ENCODE measurements at regions not wholly inside any gene's neighbourhood (a gene's known extent, or its start where the extent isn't known, plus 50 kb on each side); places are given as distances from the start of the nearest gene placed in this dataset.

- H3K4me2 ChIP-seq = no peak overlapping the region
- TF ChIP-seq CTCF (conservative IDR thresholded peaks at IDR 0.05; ENCODE audit: low read depth, low read length) = no peak
- no peaks in the 10 kb centered on the region for H3K4me1 ChIP-seq (ENCODE audit: low read depth, poor library complexity, severe bottlenecking)
- no peaks in the 10 kb centered on the region for H3K27me3 ChIP-seq (ENCODE audit: insufficient read depth, low read depth)
- H3K27ac ChIP-seq = no peak overlapping the region
- H3K9ac ChIP-seq = no peak overlapping the region
- no peaks in the 10 kb centered on the region for H4K20me1 ChIP-seq (ENCODE audit: insufficient read depth)
- H3K36me3 ChIP-seq (ENCODE audit: insufficient read depth) = no peaks in the 10 kb centered on the region
- no peak overlapping the region for H3K4me3 ChIP-seq (IDR thresholded peaks at IDR 0.05; ENCODE audit: insufficient read depth, low read depth, low read length)
- no peaks in the 10 kb centered on the region for H3K79me2 ChIP-seq (ENCODE audit: insufficient read depth, low read depth)
- H2AFZ ChIP-seq (ENCODE audit: low read depth) = no peak overlapping the region
Observed at GRCh38 chr4:144259285-144259684, 118.8 kb upstream of the GYPA start.

- Histone ChIP-seq H2AFZ (ENCODE audit: low read depth) (no peak overlapping the region), H3K27me3 (ENCODE audit: insufficient read depth, low read depth) (no peaks in the 10 kb centered on the region), H3K27ac (no peak overlapping the region), H3K4me1 (ENCODE audit: low read depth, poor library complexity, severe bottlenecking) (no peaks in the 10 kb centered on the region), H3K9ac (no peak overlapping the region), H4K20me1 (ENCODE audit: insufficient read depth) (no peaks in the 10 kb centered on the region), H3K79me2 (ENCODE audit: insufficient read depth, low read depth) (no peaks in the 10 kb centered on the region), H3K4me2 (no peak overlapping the region), H3K36me3 (ENCODE audit: insufficient read depth) (no peaks in the 10 kb centered on the region), H3K4me3 (IDR thresholded peaks at IDR 0.05; ENCODE audit: insufficient read depth, low read depth, low read length) (no peak overlapping the region)
- no peak for TF ChIP-seq CTCF (conservative IDR thresholded peaks at IDR 0.05; ENCODE audit: low read depth, low read length)
Observed at GRCh38 chr4:144267084-144267483, 126.6 kb upstream of the GYPA start.

GRCh38 chr4:144280688-144281087 lies 140.2 kb upstream of the GYPA start:
- no peak overlapping the region for H3K4me3 ChIP-seq (IDR thresholded peaks at IDR 0.05; ENCODE audit: insufficient read depth, low read depth, low read length)

GRCh38 chr4:144283526-144283925 lies 143.0 kb upstream of the GYPA start:
- no peak overlapping the region for H3K4me3 ChIP-seq (IDR thresholded peaks at IDR 0.05; ENCODE audit: insufficient read depth, low read depth, low read length)
- peaks cover 5% of the 10 kb centered on the region for H3K4me1 ChIP-seq (ENCODE audit: low read depth, poor library complexity, severe bottlenecking)
- H2AFZ ChIP-seq (ENCODE audit: low read depth) = no peak overlapping the region
- H3K27ac ChIP-seq = no peak overlapping the region
- H3K27me3 ChIP-seq (ENCODE audit: insufficient read depth, low read depth) = no peaks in the 10 kb centered on the region
- no peak overlapping the region for H3K4me2 ChIP-seq
- no peaks in the 10 kb centered on the region for H4K20me1 ChIP-seq (ENCODE audit: insufficient read depth)
- TF ChIP-seq CTCF (conservative IDR thresholded peaks at IDR 0.05; ENCODE audit: low read depth, low read length) = no peak
- H3K9ac ChIP-seq = no peak overlapping the region
- no peaks in the 10 kb centered on the region for H3K79me2 ChIP-seq (ENCODE audit: insufficient read depth, low read depth)
- no peaks in the 10 kb centered on the region for H3K36me3 ChIP-seq (ENCODE audit: insufficient read depth)

More at GRCh38 chr4:144280688-144281087, 140.2 kb upstream of the GYPA start:
- H3K36me3 ChIP-seq (ENCODE audit: insufficient read depth) = no peaks in the 10 kb centered on the region
- TF ChIP-seq CTCF (conservative IDR thresholded peaks at IDR 0.05; ENCODE audit: low read depth, low read length) = no peak
- H2AFZ ChIP-seq (ENCODE audit: low read depth) = no peak overlapping the region
- no peak overlapping the region for H3K9ac ChIP-seq
- H3K27ac ChIP-seq = no peak overlapping the region
- H3K4me2 ChIP-seq = no peak overlapping the region
- H3K4me1 ChIP-seq (ENCODE audit: low read depth, poor library complexity, severe bottlenecking) = no peaks in the 10 kb centered on the region
- no peaks in the 10 kb centered on the region for H3K79me2 ChIP-seq (ENCODE audit: insufficient read depth, low read depth)
- no peaks in the 10 kb centered on the region for H3K27me3 ChIP-seq (ENCODE audit: insufficient read depth, low read depth)
- no peaks in the 10 kb centered on the region for H4K20me1 ChIP-seq (ENCODE audit: insufficient read depth)
